NOMO-1 treated with DMSO at 0.1 percent for 48 hours (cell line): ENCODE measurements at regions not wholly inside any gene's neighbourhood (a gene's known extent, or its start where the extent isn't known, plus 50 kb on each side); places are given as distances from the start of the nearest gene placed in this dataset.
"Not testable (repeated sequence)": the region's sequence is repeated elsewhere in the genome, so short reads cannot be mapped to it uniquely, and the experiment has no call there.

Experiments
- DNase-seq: peaks from one replicate; lab custom pipeline; 2025; ENCODE audit not compliant: unreplicated experiment; lab: John Stamatoyannopoulos, UW

- DNase-seq: no peak
These were observed 52.1 kb downstream of the PWWP3B start for GRCh38 chrX:106220177-106220576.

- DNase-seq: no peak
These were observed 75.3 kb downstream of the PWWP3B start for GRCh38 chrX:106243376-106243775.

- DNase-seq: no peak
These were observed 78.4 kb downstream of the PWWP3B start for GRCh38 chrX:106246511-106246910.

- DNase-seq: no peak
These were observed 79.1 kb downstream of the PWWP3B start for GRCh38 chrX:106247162-106247561.

DNA sequence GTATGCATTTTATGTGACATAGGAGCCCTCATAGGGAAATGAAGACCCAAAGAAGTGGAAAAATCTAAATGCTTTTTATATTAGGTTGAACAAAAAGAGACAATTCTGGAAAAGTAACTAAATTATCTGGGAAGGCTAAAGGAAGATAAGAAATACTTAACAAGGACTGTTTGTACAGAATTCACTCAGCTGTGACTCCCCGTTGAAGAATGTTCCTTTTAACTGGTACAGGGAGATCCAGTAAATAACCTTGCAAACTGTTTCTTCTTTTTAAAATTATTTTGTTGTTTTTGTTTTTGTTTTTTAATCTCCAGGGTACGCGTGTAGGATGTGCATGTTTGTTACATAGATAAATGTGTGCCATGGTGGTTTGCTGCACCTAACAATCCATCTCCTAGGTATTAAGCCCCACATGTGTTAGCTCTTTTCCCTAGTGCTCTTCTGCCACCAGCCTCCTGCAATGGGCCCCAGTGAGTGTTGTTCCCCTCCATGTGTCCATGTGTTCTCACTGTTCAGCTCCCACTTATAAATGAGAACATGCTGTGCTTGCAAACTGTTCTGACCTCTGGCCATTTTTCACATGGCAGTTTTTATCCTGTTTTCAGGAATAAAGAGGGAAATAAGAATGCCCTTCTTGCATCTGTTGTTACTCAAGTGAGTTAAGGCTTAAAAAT lies 81.7 kb downstream of the PWWP3B start:
- no peak for DNase-seq

GRCh38 chrX:106263817-106264216 lies 95.7 kb downstream of the PWWP3B start:
- peak; percentile 1 for DNase-seq

DNA sequence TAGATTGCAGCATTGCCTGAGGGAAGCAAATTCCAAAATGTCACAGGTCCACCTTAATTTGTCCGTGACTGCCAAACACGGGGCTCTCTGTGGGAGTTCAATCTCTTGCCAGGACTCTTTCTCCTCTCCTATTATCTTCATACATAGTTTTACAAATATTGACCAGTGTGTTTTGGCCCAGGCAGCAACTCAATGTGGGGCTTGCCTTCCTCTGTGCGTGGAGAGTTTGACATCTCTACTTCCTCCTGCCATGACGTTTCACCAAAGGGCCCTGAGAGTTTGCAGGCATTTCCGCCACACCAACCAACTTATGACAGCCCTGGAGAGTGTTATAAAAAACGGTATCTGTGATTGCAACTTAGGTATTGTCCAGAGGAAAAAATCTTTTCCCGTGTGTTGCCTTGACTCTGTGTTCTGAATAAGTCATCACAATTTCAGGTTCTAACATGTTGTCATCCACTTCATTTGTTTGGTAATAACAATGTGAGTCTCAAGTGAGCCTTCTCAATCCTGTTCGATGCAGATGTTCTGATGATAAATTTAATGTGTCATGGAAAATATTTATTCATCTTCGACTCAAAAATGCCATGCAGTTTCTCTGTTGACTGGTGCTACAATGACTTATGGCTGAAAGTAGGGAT lies 106.0 kb downstream of the PWWP3B start:
- DNase-seq: not testable (repeated sequence)

DNA sequence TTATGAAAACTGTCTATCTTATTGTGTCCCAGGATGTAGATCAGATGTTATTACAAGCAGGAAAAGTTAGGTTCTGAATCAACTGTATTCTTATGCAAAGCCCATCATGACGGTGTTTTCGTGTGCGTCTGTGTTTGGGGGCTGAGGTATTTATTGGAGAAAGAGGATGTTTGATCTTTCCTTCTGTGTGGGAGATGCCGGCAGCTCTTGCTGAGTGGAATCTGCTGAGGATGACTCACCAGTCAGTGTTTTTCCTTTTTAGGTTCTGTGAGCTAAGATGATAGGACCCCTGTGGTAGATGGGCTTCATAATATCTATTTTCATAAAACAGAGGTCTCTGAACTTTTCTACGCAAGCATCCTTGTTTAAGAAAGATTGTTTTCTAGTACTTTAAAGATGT lies 107.1 kb downstream of the PWWP3B start:
- DNase-seq: not testable (repeated sequence)

- DNase-seq: no peak
These were observed 110.8 kb downstream of the PWWP3B start for GRCh38 chrX:106278951-106279350.

DNA sequence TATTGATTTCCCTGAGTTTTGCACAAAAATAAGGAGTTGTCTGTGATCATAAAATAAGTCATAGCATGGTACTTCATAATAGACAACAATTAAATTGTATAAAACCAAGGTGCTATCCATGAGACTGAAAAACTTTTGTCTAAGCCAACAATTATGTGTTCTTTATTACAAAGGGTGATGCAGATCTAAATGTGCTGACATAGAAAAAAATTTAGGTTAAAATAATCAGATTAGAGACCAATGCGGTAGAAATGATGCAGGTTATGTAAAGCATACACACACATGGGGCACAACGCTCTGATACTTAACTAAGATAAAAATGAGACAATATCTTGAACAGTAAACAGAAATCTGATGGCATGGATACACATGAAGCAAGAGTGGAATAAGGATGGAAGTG lies 113.3 kb downstream of the PWWP3B start:
- no peak for DNase-seq

GRCh38 chrX:106283841-106284240 lies 115.7 kb downstream of the PWWP3B start:
- DNase-seq: no peak

- no peak for DNase-seq
These were observed 116.4 kb downstream of the PWWP3B start for GRCh38 chrX:106284431-106285025.

DNA sequence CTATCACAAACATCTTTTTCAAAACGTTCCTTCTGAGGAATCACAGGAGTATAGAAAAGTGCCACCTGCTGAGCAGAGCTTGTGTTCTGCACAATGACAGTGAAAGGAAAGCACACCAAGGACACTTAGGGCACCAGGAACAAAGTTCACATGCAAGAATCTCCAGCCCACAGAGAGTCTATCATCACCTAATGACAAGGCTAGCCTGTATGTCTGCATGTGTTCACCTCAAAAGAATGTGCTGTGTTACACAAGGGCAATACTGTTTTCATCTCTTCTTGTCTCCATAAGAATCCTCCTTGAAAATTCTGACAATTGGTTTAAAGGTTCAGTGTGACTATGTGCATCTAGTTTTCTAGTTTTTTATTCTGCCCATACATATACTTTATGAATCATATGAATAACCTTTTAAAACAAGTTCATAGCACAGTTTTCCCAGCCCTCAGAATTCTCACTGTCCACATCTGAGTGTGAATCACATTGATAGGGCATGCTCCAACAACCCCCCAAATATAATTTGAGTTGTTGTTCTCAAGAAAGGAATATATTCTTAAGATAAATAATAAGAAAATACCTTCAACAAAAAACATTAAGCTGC lies 118.0 kb downstream of the PWWP3B start:
- DNase-seq: no peak

DNA sequence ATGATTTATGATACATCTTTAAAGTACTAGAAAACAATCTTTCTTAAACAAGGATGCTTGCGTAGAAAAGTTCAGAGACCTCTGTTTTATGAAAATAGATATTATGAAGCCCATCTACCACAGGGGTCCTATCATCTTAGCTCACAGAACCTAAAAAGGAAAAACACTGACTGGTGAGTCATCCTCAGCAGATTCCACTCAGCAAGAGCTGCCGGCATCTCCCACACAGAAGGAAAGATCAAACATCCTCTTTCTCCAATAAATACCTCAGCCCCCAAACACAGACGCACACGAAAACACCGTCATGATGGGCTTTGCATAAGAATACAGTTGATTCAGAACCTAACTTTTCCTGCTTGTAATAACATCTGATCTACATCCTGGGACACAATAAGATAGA lies 122.7 kb downstream of the PWWP3B start:
- not testable (repeated sequence) for DNase-seq

DNA sequence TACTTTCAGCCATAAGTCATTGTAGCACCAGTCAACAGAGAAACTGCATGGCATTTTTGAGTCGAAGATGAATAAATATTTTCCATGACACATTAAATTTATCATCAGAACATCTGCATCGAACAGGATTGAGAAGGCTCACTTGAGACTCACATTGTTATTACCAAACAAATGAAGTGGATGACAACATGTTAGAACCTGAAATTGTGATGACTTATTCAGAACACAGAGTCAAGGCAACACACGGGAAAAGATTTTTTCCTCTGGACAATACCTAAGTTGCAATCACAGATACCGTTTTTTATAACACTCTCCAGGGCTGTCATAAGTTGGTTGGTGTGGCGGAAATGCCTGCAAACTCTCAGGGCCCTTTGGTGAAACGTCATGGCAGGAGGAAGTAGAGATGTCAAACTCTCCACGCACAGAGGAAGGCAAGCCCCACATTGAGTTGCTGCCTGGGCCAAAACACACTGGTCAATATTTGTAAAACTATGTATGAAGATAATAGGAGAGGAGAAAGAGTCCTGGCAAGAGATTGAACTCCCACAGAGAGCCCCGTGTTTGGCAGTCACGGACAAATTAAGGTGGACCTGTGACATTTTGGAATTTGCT lies 123.8 kb downstream of the PWWP3B start:
- DNase-seq: not testable (repeated sequence)

- DNase-seq: no peak
These were observed 132.1 kb downstream of the PWWP3B start for GRCh38 chrX:106300239-106300638.

GRCh38 chrX:106300656-106301055 lies 132.6 kb downstream of the PWWP3B start:
- DNase-seq: no peak

GRCh38 chrX:106302304-106302703 lies 134.2 kb downstream of the PWWP3B start:
- DNase-seq: no peak

DNA sequence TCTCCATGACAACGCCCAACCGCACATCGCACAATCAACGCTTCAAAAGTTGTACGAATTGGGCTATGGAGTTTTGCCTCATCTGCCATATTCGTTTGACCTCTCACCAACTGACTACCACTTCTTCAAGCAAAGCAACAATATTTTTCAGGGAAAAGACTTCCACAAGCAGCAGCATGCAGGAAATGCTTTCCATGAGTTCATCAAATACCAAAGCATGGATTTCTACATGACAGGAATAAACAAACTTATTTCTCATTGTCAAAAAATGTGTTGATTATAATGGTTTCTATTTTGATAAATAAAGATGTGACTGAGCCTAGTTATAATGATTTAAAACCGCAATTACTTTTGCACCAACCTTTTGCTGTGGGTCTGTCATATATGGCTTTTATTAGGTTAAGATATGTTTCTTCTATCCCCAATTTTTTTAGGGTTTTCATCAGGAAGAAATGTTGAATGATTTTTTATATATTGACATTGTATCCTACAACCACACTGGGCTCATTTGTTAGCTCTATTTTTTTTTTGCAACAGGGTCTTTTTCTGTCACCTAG lies 138.4 kb downstream of the PWWP3B start:
- DNase-seq: no peak

DNA sequence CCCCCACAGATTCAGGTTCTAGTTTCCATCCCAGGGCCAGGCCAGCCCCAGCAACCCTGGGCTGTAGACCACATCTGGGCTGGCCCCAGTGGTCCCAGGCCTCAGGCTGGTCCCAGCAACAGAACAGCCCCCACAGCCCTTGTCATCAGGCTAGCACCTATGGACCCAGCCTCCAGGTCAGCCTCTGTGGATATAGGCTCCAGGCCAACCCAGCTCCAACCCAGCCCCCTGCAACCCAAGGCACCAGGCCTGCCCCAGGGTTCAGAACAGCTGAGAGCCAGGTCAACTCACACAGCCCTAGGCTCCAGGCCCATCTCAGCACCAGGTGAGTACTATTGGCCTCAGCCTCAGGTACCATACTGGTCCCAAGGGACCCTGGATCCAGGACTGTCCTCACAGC lies 155.3 kb downstream of the PWWP3B start:
- no peak for DNase-seq

GRCh38 chrX:106331606-106332005 lies 163.5 kb downstream of the PWWP3B start:
- no peak for DNase-seq
